Smooth muscle cell (in vitro differentiated cells): ENCODE measurements at regions not wholly inside any gene's neighbourhood (a gene's known extent, or its start where the extent isn't known, plus 50 kb on each side); places are given as distances from the start of the nearest gene placed in this dataset.

ENCODE experiments used
- DNase-seq: peaks from one replicate; lab custom pipeline; 2025; ENCODE audit not compliant: unreplicated experiment; lab: John Stamatoyannopoulos, UW
- H2AFZ ChIP-seq: fragments of 200-600 bp; sonication (generic); 2 replicates; pipeline ENCODE4 v1.6.0; 2016; ENCODE audit warnings: antibody characterized with exemption, low read depth, mild to moderate bottlenecking
- H3F3A ChIP-seq: fragments of 200-600 bp; sonication (generic); 2 replicates; pipeline ENCODE4 v1.6.0; 2017; ENCODE audit warnings: antibody characterized with exemption, low read depth
- H3K27ac ChIP-seq: fragments of 200-600 bp; sonication (generic); 2 replicates; pipeline ENCODE4 v1.5.1; 2016; ENCODE audit warnings: low read depth, mild to moderate bottlenecking
- H3K27me3 ChIP-seq: fragments of 200-600 bp; sonication (generic); 2 replicates; pipeline ENCODE4 v1.6.1; 2016; ENCODE audit warnings: low read depth, mild to moderate bottlenecking
- H3K36me3 ChIP-seq: fragments of 200-600 bp; sonication (generic); 2 replicates; pipeline ENCODE4 v1.5.1; 2016; ENCODE audit warnings: low read depth
- H3K4me1 ChIP-seq: fragments of 200-600 bp; sonication (generic); 2 replicates; pipeline ENCODE4 v1.5.1; 2016; ENCODE audit warnings: low read depth
- H3K4me2 ChIP-seq: fragments of 200-600 bp; sonication (generic); 2 replicates; pipeline ENCODE4 v1.6.0; 2016; ENCODE audit warnings: mild to moderate bottlenecking
- H3K4me3 ChIP-seq: fragments of 200-600 bp; sonication (generic); 2 replicates; pipeline ENCODE4 v1.5.1; 2016; ENCODE audit warnings: mild to moderate bottlenecking
- H3K79me2 ChIP-seq: fragments of 200-600 bp; sonication (generic); 2 replicates; pipeline ENCODE4 v1.6.0; 2016; ENCODE audit warnings: low read depth, mild to moderate bottlenecking
- H3K9ac ChIP-seq: fragments of 200-600 bp; sonication (generic); 2 replicates; pipeline ENCODE4 v1.6.0; 2016; ENCODE audit warnings: low read depth
- H3K9me3 ChIP-seq: fragments of 200-600 bp; sonication (generic); replicated peaks from 2 replicates; pipeline ENCODE4 v1.5.1; 2016; ENCODE audit warnings: low read depth
- H4K20me1 ChIP-seq: fragments of 200-600 bp; sonication (generic); 2 replicates; pipeline ENCODE4 v1.6.0; 2016; ENCODE audit warnings: low read depth
- CTCF ChIP-seq: fragments of 200-600 bp; sonication (generic); IDR thresholded peaks from 2 replicates; pipeline ENCODE4 v1.5.1; 2017; ENCODE audit warnings: borderline replicate concordance, mild to moderate bottlenecking, antibody characterized with exemption; ENCODE audit not compliant: insufficient read depth, poor library complexity, severe bottlenecking
- WGBS: methylation state at CpG from one replicate; pipeline ENCODE4 v1.1.7; 2016; ENCODE audit warnings: low lambda C conversion rate; 5-methylcytosine and 5-hydroxymethylcytosine counted together

- 90% methylated on average over 7 of the region's 7 CpGs for WGBS
These were observed 396.7 kb upstream of the HS6ST1 start for GRCh38 chr2:128715360-128715759.

GRCh38 chr2:128716299-128716721 is 397.6 kb upstream of the HS6ST1 start:
- Histone ChIP-seq H3F3A (no peaks in the 10 kb centered on the region), H3K4me2 (no peak overlapping the region), H3K9me3 (no peaks in the 10 kb centered on the region), H3K79me2 (no peaks in the 10 kb centered on the region), H3K4me1 (no peaks in the 10 kb centered on the region), H3K27ac (no peak overlapping the region), H4K20me1 (no peaks in the 10 kb centered on the region), H3K27me3 (peaks cover 17% of the 10 kb centered on the region), H2AFZ (no peak overlapping the region), H3K9ac (no peak overlapping the region), H3K36me3 (no peaks in the 10 kb centered on the region), H3K4me3 (no peak overlapping the region)
- WGBS: 88% methylated on average over 8 of the region's 8 CpGs
- no peak for TF ChIP-seq CTCF
- DNase-seq: no peak

More at GRCh38 chr2:128715360-128715759, 396.7 kb upstream of the HS6ST1 start:
- H3K79me2 ChIP-seq: no peaks in the 10 kb centered on the region
- H3K4me1 ChIP-seq: no peaks in the 10 kb centered on the region
- TF ChIP-seq CTCF: no peak
- no peaks in the 10 kb centered on the region for H3F3A ChIP-seq
- H3K9ac ChIP-seq: no peak overlapping the region
- H3K27me3 ChIP-seq: peaks cover 17% of the 10 kb centered on the region
- no peaks in the 10 kb centered on the region for H4K20me1 ChIP-seq
- no peak overlapping the region for H3K4me3 ChIP-seq
- no peak for DNase-seq
- no peaks in the 10 kb centered on the region for H3K36me3 ChIP-seq
- H3K9me3 ChIP-seq: no peaks in the 10 kb centered on the region
- H3K27ac ChIP-seq: no peak overlapping the region
- no peak overlapping the region for H3K4me2 ChIP-seq
- no peak overlapping the region for H2AFZ ChIP-seq

- Histone ChIP-seq H3K4me2 (no peak overlapping the region), H3K9me3 (no peaks in the 10 kb centered on the region), H3K27me3 (peaks cover 17% of the 10 kb centered on the region), H3K9ac (no peak overlapping the region), H3K4me1 (no peaks in the 10 kb centered on the region), H3K79me2 (no peaks in the 10 kb centered on the region), H3K27ac (no peak overlapping the region), H2AFZ (no peak overlapping the region), H3F3A (no peaks in the 10 kb centered on the region), H3K4me3 (no peak overlapping the region), H3K36me3 (no peaks in the 10 kb centered on the region), H4K20me1 (no peaks in the 10 kb centered on the region)
- TF ChIP-seq CTCF: no peak
- 90% methylated on average over 8 of the region's 8 CpGs for WGBS
- DNase-seq: no peak
These were observed 399.4 kb upstream of the HS6ST1 start for GRCh38 chr2:128717758-128718710.
